ENCODE measurements at regions not wholly inside any gene's neighbourhood (a gene's known extent, or its start where the extent isn't known, plus 50 kb on each side); places are given as distances from the start of the nearest gene placed in this dataset.

- TF ChIP-seq CTCF (IDR thresholded peaks at IDR 0.05) (no peak), EP300 (IDR thresholded peaks at IDR 0.05) (no peak), POLR2AphosphoS5 (IDR thresholded peaks at IDR 0.05) (no peak), POLR2A (IDR thresholded peaks at IDR 0.05) (no peak)
- intact Hi-C loops (cut with DNase I), result no loop called here
- Histone ChIP-seq H3K9me3 (no peaks in the 10 kb centered on the region), H3K36me3 (no peaks in the 10 kb centered on the region), H3K27ac (no peak overlapping the region), H3K4me3 (no peak overlapping the region), H3K4me1 (no peaks in the 10 kb centered on the region), H3K27me3 (no peaks in the 10 kb centered on the region)
- DNase-seq, result no peak
- WGBS, 2 donors, result 74 to 88% methylated on average over 2 of the region's 2 CpGs
These were observed 850.9 kb upstream of the PCDH9 start for GRCh38 chr13:68081061-68081460.

GRCh38 chr13:68078874-68079273 is 848.7 kb upstream of the PCDH9 start:
- H3K27me3 ChIP-seq, result no peaks in the 10 kb centered on the region
- H3K9me3 ChIP-seq, result no peaks in the 10 kb centered on the region
- no peak for TF ChIP-seq POLR2AphosphoS5 (IDR thresholded peaks at IDR 0.05)
- TF ChIP-seq EP300 (IDR thresholded peaks at IDR 0.05), result no peak
- TF ChIP-seq CTCF (IDR thresholded peaks at IDR 0.05), result no peak
- no peak for TF ChIP-seq POLR2A (IDR thresholded peaks at IDR 0.05)
- no peak for DNase-seq
- H3K4me3 ChIP-seq, result no peak overlapping the region
- 67 to 76% methylated on average over 1 of the region's 1 CpG for WGBS, 2 donors
- H3K36me3 ChIP-seq, result no peaks in the 10 kb centered on the region
- intact Hi-C loops (cut with DNase I), result no loop called here
- no peak overlapping the region for H3K27ac ChIP-seq
- no peaks in the 10 kb centered on the region for H3K4me1 ChIP-seq

DNA sequence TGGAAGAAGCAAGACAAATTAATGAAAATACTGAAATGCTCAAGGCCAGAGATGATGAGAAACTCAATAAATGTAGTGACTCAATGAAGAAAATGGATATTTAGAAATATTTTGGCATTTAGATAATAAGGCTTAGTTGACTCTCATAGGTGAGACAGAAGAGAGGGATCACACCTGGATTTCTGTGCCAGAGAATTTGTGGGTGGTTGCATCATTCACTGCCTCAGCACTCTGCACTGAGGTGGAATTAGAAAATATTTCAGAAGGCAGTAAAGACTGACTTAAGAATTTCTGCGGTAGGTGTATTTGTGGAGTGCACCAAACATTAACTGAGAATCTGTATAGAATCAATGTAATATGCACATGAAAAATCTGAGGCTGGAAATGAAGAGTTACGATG is 848.3 kb upstream of the PCDH9 start:
- intact Hi-C loops (cut with DNase I), result no loop called here
- no peaks in the 10 kb centered on the region for H3K36me3 ChIP-seq
- WGBS, 2 donors, result 83 to 89% methylated on average over 2 of the region's 2 CpGs
- no peaks in the 10 kb centered on the region for H3K9me3 ChIP-seq
- no peak overlapping the region for H3K4me3 ChIP-seq
- TF ChIP-seq POLR2A (IDR thresholded peaks at IDR 0.05) (no peak), EP300 (IDR thresholded peaks at IDR 0.05) (no peak), CTCF (IDR thresholded peaks at IDR 0.05) (no peak), POLR2AphosphoS5 (IDR thresholded peaks at IDR 0.05) (no peak)
- no peaks in the 10 kb centered on the region for H3K4me1 ChIP-seq
- no peak overlapping the region for H3K27ac ChIP-seq
- no peak for DNase-seq
- no peaks in the 10 kb centered on the region for H3K27me3 ChIP-seq

DNA sequence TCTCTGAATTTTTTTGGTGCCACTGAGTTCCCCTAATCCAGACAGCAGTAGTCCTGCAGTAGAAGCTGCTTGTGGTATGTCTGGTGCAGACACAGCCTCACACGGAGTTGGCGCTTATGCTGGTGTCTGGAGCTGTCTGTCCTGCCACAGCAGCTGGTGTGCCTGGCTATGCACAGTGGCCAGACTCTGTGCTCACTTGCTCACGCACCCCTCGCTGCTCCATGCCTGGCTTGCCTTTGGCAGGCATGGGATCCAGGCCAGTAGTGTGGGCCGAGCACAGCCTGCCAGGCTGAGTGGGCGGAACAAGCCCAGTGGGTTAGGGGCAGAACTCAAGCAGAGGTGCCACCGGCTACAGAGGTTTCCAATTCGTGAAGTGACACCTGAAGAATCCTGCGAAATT is 845.9 kb upstream of the PCDH9 start:
- 92 to 95% methylated on average over 9 of the region's 9 CpGs for WGBS, 2 donors
- intact Hi-C loops (cut with DNase I), result no loop called here
- H3K36me3 ChIP-seq, result no peaks in the 10 kb centered on the region
- H3K27ac ChIP-seq, result no peak overlapping the region
- peak; percentile 51 for DNase-seq
- no peaks in the 10 kb centered on the region for H3K27me3 ChIP-seq
- TF ChIP-seq POLR2AphosphoS5 (IDR thresholded peaks at IDR 0.05) (no peak), EP300 (IDR thresholded peaks at IDR 0.05) (no peak), POLR2A (IDR thresholded peaks at IDR 0.05) (no peak), CTCF (IDR thresholded peaks at IDR 0.05) (no peak)
- H3K9me3 ChIP-seq, result no peaks in the 10 kb centered on the region
- no peaks in the 10 kb centered on the region for H3K4me1 ChIP-seq
- no peak overlapping the region for H3K4me3 ChIP-seq

DNA sequence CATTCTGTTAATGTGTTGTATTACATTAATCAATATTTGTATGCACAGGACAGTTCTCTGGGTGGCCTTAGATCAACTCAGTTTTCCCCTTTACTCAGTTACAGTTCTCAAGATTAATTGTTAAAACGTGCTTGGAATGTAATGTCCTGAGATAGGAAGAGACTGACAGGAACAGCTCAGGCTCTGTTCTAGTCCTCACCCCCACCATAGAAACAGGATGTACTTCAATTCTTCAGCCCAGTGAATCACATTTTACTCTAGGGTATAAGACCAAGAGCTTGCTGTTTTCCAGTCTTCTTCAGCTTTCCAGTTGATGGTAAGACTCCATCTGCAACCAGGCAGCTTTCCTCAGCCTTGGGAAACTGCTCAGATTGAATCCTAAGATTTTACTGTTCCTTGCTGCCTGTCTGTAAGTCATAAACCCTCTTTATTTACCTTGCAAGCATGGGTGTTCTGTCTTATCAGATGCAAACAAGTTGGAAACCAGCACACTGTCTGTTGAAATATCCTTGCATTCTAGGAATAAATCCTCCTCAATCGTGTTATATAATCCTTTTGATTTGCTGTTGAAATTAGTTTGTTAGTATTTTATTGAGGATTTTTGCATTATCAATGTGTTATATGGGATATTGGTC is 836.9 kb upstream of the PCDH9 start:
- H3K9me3 ChIP-seq, result no peaks in the 10 kb centered on the region
- TF ChIP-seq POLR2AphosphoS5 (IDR thresholded peaks at IDR 0.05), result no peak
- no peak for TF ChIP-seq EP300 (IDR thresholded peaks at IDR 0.05)
- no peak for TF ChIP-seq POLR2A (IDR thresholded peaks at IDR 0.05)
- no peak for TF ChIP-seq CTCF (IDR thresholded peaks at IDR 0.05)
- no peaks in the 10 kb centered on the region for H3K27me3 ChIP-seq
- H3K27ac ChIP-seq, result no peak overlapping the region
- intact Hi-C loops (cut with DNase I), result no loop called here
- H3K4me3 ChIP-seq, result no peak overlapping the region
- 12 to 61% methylated on average over 2 of the region's 2 CpGs for WGBS, 2 donors
- H3K36me3 ChIP-seq, result no peaks in the 10 kb centered on the region
- DNase-seq, result no peak
- H3K4me1 ChIP-seq, result no peaks in the 10 kb centered on the region

Measured in sigmoid colon (tissue), 6 donors.